GM18858 (cell line): ENCODE measurements at regions not wholly inside any gene's neighbourhood (a gene's known extent, or its start where the extent isn't known, plus 50 kb on each side); places are given as distances from the start of the nearest gene placed in this dataset.

ENCODE experiments used
- ATAC-seq: cut with Tn5 transposase; IDR thresholded peaks from one replicate; pipeline ENCODE4 v1.9.1; 2021; ENCODE audit not compliant: unreplicated experiment

DNA sequence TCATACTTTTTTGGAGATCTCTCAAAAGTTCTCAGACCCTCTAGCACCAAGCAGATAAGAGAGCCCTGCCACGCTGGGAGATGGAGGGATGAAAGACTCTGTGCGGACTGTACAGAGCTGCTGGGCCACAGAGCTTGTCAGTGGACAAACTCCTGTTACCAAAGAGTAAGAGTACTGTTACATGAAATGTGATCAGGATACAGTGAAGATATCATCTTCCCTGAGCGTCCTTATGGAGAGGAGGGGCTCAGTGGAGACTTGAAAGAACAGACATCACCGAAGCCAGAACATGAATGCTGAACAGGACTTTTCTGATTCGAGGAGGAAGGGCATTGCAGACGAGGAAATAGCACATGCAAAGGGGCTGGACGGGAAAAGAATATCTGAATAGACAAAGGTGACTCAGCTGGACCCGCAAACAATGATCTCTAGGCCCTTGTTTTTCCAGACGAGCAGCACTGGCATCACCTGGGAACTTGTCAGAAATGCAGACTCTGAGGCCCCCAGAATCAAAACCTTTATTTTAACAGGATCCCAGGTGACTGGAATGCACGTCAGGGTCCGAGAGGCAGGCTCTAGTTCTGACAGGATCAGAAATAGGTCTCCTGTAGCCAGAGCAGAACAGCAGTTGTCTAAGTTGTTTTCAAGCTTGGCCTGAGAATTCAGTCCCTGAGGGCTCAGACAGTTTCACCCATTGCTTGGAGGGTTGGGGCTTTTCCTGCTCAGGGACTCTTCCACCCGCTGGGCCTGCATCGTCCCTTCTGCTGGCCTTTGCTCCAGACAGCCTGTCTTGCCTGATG is 277.9 kb downstream of the RPLP1 start:
- no peak for ATAC-seq

- ATAC-seq = no peak
Observed at GRCh38 chr15:69731081-69731330, 278.4 kb downstream of the RPLP1 start.

- no peak for ATAC-seq
Observed at GRCh38 chr15:69731581-69731980, 279.0 kb downstream of the RPLP1 start.

DNA sequence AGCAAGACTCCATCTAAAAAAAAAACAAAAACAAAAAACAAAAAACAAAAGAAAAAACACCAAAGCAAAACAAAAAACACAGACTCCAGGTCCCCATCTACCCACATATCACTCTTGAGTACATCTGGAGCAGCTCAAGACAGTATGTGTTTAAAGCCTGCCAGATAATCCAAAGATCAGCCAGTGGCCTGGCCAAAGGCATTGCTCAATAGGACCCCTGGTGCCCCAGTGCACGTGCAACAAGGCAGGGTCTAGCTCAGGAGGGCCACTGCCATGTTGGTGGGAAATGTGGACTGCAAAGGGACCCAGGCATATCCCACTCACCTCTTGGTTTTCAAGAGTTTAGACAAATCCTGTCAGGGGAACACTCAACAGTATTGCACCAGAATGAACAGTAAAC is 279.5 kb downstream of the RPLP1 start:
- no peak for ATAC-seq

- no peak for ATAC-seq
Observed at GRCh38 chr15:69734699-69735098, 282.1 kb downstream of the RPLP1 start.

GRCh38 chr15:69735121-69735520 is 282.5 kb downstream of the RPLP1 start:
- ATAC-seq = no peak

DNA sequence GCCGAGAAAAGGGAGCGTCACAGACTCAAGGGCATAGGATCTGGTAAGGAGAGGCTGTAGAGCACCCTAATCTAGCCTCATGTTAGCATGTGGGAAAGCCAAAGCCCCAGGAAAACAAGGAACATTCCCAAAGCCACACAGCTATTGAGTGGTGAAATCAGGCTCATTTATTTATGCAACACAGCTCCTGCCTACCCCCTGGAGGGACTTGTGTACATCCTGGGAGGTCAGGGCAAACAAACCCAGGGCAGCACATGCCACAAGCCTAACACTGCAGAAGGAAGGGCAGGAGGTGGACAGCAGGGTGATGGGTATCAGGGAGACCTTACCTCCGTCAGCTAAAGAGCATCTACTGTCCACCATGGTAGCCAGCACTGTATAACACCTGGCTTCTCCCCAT is 283.5 kb downstream of the RPLP1 start:
- ATAC-seq = no peak

GRCh38 chr15:69737916-69738315 is 285.3 kb downstream of the RPLP1 start:
- ATAC-seq = no peak

GRCh38 chr15:69740684-69741083 is 288.1 kb downstream of the RPLP1 start:
- ATAC-seq = no peak

DNA sequence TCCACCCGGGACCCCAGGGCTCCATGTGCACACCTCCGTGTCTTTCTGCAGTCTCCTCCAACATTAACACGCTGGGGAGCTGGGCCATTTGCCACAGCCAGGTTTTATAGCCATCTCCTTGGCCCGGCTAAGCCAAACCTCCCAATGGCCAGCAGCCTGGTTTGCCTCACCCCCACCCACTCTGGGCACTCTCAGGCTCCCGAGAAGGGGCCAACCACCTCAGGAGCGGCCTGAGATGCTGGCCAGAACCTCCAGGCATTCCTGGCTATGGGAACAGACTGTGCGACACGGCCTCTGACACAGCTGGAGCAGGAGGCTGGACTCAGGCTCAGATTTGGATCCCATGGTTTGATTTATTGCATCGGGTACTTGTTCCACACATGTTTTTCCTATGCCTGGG is 289.7 kb downstream of the RPLP1 start:
- no peak for ATAC-seq

GRCh38 chr15:69743091-69743490 is 290.5 kb downstream of the RPLP1 start:
- no peak for ATAC-seq

GRCh38 chr15:69744391-69745162 is 292.0 kb downstream of the RPLP1 start:
- ATAC-seq = no peak

- ATAC-seq = no peak
Observed at GRCh38 chr15:69747193-69747592, 294.6 kb downstream of the RPLP1 start.

- no peak for ATAC-seq
Observed at GRCh38 chr15:69748131-69748530, 295.5 kb downstream of the RPLP1 start.

DNA sequence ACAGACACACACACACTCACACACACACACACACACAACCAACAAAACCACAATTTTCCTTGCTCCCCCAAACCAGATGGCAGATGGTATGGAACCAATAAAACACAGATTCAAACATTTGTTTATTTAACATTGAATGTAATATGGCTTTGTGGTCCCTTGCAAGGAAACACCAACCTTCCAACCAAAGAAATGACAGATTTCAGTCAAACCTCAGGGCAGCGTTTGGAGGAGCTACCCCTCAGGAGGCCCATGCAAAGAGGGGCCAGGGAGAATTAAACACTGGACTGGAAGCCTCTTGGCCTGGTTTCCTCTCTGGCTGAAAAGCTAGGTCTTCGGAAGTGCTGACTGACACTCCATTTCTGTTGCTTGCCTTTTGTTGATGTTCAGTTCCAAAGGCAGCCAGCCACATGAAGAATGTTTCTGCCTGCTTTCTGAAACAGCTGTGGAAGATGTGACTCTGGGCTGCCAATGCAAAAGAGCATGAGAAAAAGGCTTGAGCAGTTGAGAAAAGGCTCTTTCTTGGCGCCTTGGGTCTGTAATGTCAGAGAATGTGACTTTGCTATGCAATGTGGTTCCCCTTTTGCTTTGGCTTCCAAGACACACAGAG is 296.1 kb downstream of the RPLP1 start:
- ATAC-seq = no peak

GRCh38 chr15:69749274-69749673 is 296.7 kb downstream of the RPLP1 start:
- ATAC-seq = no peak

- ATAC-seq = no peak
Observed at GRCh38 chr15:69749797-69750196, 297.2 kb downstream of the RPLP1 start.

DNA sequence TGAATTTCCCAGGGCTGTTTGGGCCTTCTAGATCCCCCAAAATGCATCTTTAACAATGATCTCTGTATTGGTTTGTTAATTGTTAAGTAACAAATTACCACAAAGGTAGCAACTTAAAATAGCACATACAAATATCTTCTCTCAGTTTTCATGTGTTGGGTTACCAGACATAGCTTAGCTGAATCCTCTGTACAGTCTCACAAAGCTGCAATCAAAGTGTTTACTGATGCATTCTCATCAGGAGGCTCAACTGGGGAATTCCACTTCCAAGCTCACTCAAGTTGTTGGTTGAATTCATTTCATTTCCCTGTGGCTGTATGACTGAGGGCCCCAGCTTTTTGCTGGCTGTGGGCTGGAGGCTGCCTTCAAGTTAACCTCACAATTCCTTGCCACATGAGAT is 297.6 kb downstream of the RPLP1 start:
- ATAC-seq = no peak

GRCh38 chr15:69751147-69751546 is 298.5 kb downstream of the RPLP1 start:
- no peak for ATAC-seq

- ATAC-seq = no peak
Observed at GRCh38 chr15:69751566-69751965, 298.9 kb downstream of the RPLP1 start.

- ATAC-seq = no peak
Observed at GRCh38 chr15:69753867-69754266, 301.2 kb downstream of the RPLP1 start.

GRCh38 chr15:69754313-69754712 is 301.7 kb downstream of the RPLP1 start:
- ATAC-seq = no peak
